ENCODE measurements at regions not wholly inside any gene's neighbourhood (a gene's known extent, or its start where the extent isn't known, plus 50 kb on each side); places are given as distances from the start of the nearest gene placed in this dataset.
A peak's percentile ranks its signal among the peaks of the same experiment; 100 is the strongest.

GRCh38 chr6:105483492-105483891, 80.6 kb upstream of the PREP start:
- H3K4me3 ChIP-seq (ENCODE audit: low read depth in 2 of 2, low read length in 1 of 2), result 0 out of 4 replicates have a peak overlapping the region, but pooled peaks of 1 of the 2 experiments have one; percentile 3
- CTCF ChIA-PET, result interaction anchor here (0.8 to 3.5 kb wide), 8 partner anchors 9 to 823 kb away, joined by 3 to 12 read pairs (median 3); no protein-coding TSS in a partner anchor
- no peaks in the 10 kb centered on the region for H3K9me2 ChIP-seq
- peaks cover 2 to 9% of the 10 kb centered on the region in 2 experiments; a peak in 3 of 4 replicates for H3K4me1 ChIP-seq (ENCODE audit: control insufficient read depth in 1 of 2, insufficient read depth in 2 of 2, low read depth in 1 of 2, low read length in 1 of 2)
- no peak for DNase-seq
- H3K4me2 ChIP-seq, result peak overlapping the region; percentile 43; the same call in 1 of the 2 replicates
- no peaks in the 10 kb centered on the region for H4K20me1 ChIP-seq (ENCODE audit: insufficient read depth)
- H3K27me3 ChIP-seq (ENCODE audit: insufficient read depth), result no peaks in the 10 kb centered on the region
- peaks cover 14% of the 10 kb centered on the region for H3F3A ChIP-seq (replicated peaks; ENCODE audit: insufficient read depth)
- H3K9ac ChIP-seq, result no peak overlapping the region
- POLR2A ChIA-PET, result no interaction called here
- no peaks in the 10 kb centered on the region for H3K9me3 ChIP-seq
- TF ChIP-seq TEAD4 (IDR thresholded peaks at IDR 0.05; ENCODE audit: borderline replicate concordance, insufficient read depth) (0 out of 2 replicates have a peak, but pooled peaks have one; percentile 31), TCF12 (IDR thresholded peaks at IDR 0.05) (peak; percentile 43; the same call in 1 of the 2 replicates), MEF2A (IDR thresholded peaks at IDR 0.05; ENCODE audit: borderline replicate concordance, low read depth) (no peak), RXRA (IDR thresholded peaks at IDR 0.05; ENCODE audit: borderline replicate concordance, low read depth) (no peak), EZH2phosphoT487 (IDR thresholded peaks at IDR 0.05; ENCODE audit: borderline replicate concordance, low read depth) (no peak), MAX (IDR thresholded peaks at IDR 0.05; ENCODE audit: low read depth) (peak; percentile 37; the same call in 1 of the 2 replicates), PBX3 (IDR thresholded peaks at IDR 0.05) (peak; percentile 49), ZBTB33 (IDR thresholded peaks at IDR 0.05; ENCODE audit: borderline replicate concordance, low read depth) (no peak), FOSL2 (IDR thresholded peaks at IDR 0.05; ENCODE audit: borderline replicate concordance, low read depth) (peak; percentile 66; the same call in 1 of the 2 replicates), JUND (IDR thresholded peaks at IDR 0.05) (peak; percentile 57; the same call in 1 of the 2 replicates), EP300 (IDR thresholded peaks at IDR 0.05; ENCODE audit: borderline replicate concordance in 1 of 2, low read depth in 1 of 2, low read length in 1 of 2) (0 out of 4 replicates have a peak, but pooled peaks of 1 of the 2 experiments have one; percentile 30)
- H3K36me3 ChIP-seq (replicated peaks in 1 of 2; ENCODE audit: control insufficient read depth in 1 of 2, insufficient read depth in 2 of 2, low read length in 1 of 2), result no peaks in the 10 kb centered on the region
- no peaks in the 10 kb centered on the region for H3K79me2 ChIP-seq (ENCODE audit: insufficient read depth)
- peak overlapping the region; percentile 43; the same call in 1 of the 2 replicates for H2AFZ ChIP-seq (ENCODE audit: low read depth)
- 18% methylated on average over 4 of the region's 4 CpGs for WGBS (ENCODE audit: low lambda C conversion rate)
- peak overlapping the region in 1 of 2 experiments; percentile 53; a peak in 2 of 4 replicates for H3K27ac ChIP-seq (ENCODE audit: low read depth in 2 of 2, low read length in 1 of 2)

GRCh38 chr6:105482921-105483320, 80.0 kb upstream of the PREP start:
- H3K36me3 ChIP-seq (replicated peaks in 1 of 2; ENCODE audit: control insufficient read depth in 1 of 2, insufficient read depth in 2 of 2, low read length in 1 of 2), result no peaks in the 10 kb centered on the region
- H3K9ac ChIP-seq, result no peak overlapping the region
- no peak overlapping the region for H3K4me3 ChIP-seq (ENCODE audit: low read depth in 2 of 2, low read length in 1 of 2)
- DNase-seq, result no peak
- 66% methylated on average over 3 of the region's 3 CpGs for WGBS (ENCODE audit: low lambda C conversion rate)
- no peaks in the 10 kb centered on the region for H3K9me3 ChIP-seq
- no peaks in the 10 kb centered on the region for H3K79me2 ChIP-seq (ENCODE audit: insufficient read depth)
- no peaks in the 10 kb centered on the region for H3K9me2 ChIP-seq
- CTCF ChIA-PET, result interaction anchor here (0.8 to 3.5 kb wide), 8 partner anchors 8 to 856 kb away, joined by 3 to 12 read pairs (median 3); no protein-coding TSS in a partner anchor
- POLR2A ChIA-PET, result no interaction called here
- H3K4me2 ChIP-seq, result peak overlapping the region; percentile 43; the same call in 1 of the 2 replicates
- TF ChIP-seq RCOR1 (IDR thresholded peaks at IDR 0.05; ENCODE audit: low read length) (no peak), MEF2A (IDR thresholded peaks at IDR 0.05; ENCODE audit: borderline replicate concordance, low read depth) (no peak), FOXJ3 (CRISPR knock-in tag; IDR thresholded peaks at IDR 0.05) (no peak)
- H3F3A ChIP-seq (replicated peaks; ENCODE audit: insufficient read depth), result peaks cover 10% of the 10 kb centered on the region
- H2AFZ ChIP-seq (ENCODE audit: low read depth), result no peak overlapping the region
- H3K27me3 ChIP-seq (ENCODE audit: insufficient read depth), result no peaks in the 10 kb centered on the region
- H3K4me1 ChIP-seq (ENCODE audit: control insufficient read depth in 1 of 2, insufficient read depth in 2 of 2, low read depth in 1 of 2, low read length in 1 of 2), result peaks cover 2 to 9% of the 10 kb centered on the region in 2 experiments; a peak in 3 of 4 replicates
- no peaks in the 10 kb centered on the region for H4K20me1 ChIP-seq (ENCODE audit: insufficient read depth)
- H3K27ac ChIP-seq (ENCODE audit: low read depth in 2 of 2, low read length in 1 of 2), result peak overlapping the region in 1 of 2 experiments; percentile 53; a peak in 2 of 4 replicates
